Stimulated activated CD4-positive, alpha-beta T cell treated with anti-CD3 and anti-CD28 coated beads, TNF-alpha, amount 100 ng/mL, for 24 hours (primary cell): ENCODE measurements at regions not wholly inside any gene's neighbourhood (a gene's known extent, or its start where the extent isn't known, plus 50 kb on each side); places are given as distances from the start of the nearest gene placed in this dataset.
"Not testable (repeated sequence)": the region's sequence is repeated elsewhere in the genome, so short reads cannot be mapped to it uniquely, and the experiment has no call there.

Experiments used
- DNase-seq, 3 experiments: peaks; one replicate each; pipeline ENCODE4 v3.0.0-alpha.2; 2020; ENCODE audit warnings: low read depth in 3 of 3

- not testable (repeated sequence) for DNase-seq
These were observed 180.1 kb downstream of the PLPPR4 start for GRCh38 chr1:99444211-99444927.

- no peak for DNase-seq
These were observed 180.8 kb downstream of the PLPPR4 start for GRCh38 chr1:99445071-99445470.

GRCh38 chr1:99445486-99445885 is 181.2 kb downstream of the PLPPR4 start:
- DNase-seq, result no peak

GRCh38 chr1:99447721-99448120 is 183.4 kb downstream of the PLPPR4 start:
- no peak for DNase-seq

- no peak for DNase-seq
These were observed 190.2 kb upstream of the PALMD start for GRCh38 chr1:99455760-99456159.

- no peak for DNase-seq
These were observed 189.4 kb upstream of the PALMD start for GRCh38 chr1:99456536-99456935.

GRCh38 chr1:99457381-99458165 is 188.3 kb upstream of the PALMD start:
- no peak for DNase-seq

GRCh38 chr1:99461499-99461898 is 184.4 kb upstream of the PALMD start:
- no peak for DNase-seq

GRCh38 chr1:99464738-99465137 is 181.2 kb upstream of the PALMD start:
- no peak for DNase-seq

- DNase-seq, result no peak
These were observed 180.6 kb upstream of the PALMD start for GRCh38 chr1:99465176-99465900.

- no peak for DNase-seq
These were observed 178.3 kb upstream of the PALMD start for GRCh38 chr1:99467645-99468044.

- DNase-seq, result no peak
These were observed 176.4 kb upstream of the PALMD start for GRCh38 chr1:99469550-99469971.

- no peak for DNase-seq
These were observed 173.0 kb upstream of the PALMD start for GRCh38 chr1:99472893-99473292.

GRCh38 chr1:99474350-99474893 is 171.5 kb upstream of the PALMD start:
- no peak for DNase-seq

- DNase-seq, result no peak
These were observed 169.9 kb upstream of the PALMD start for GRCh38 chr1:99476058-99476457.

- DNase-seq, result peak in 2 of 3 experiments; percentile 6 to 17
These were observed 164.4 kb upstream of the PALMD start for GRCh38 chr1:99481391-99481996.

- no peak for DNase-seq
These were observed 163.6 kb upstream of the PALMD start for GRCh38 chr1:99482286-99482685.

GRCh38 chr1:99482750-99483149 is 163.2 kb upstream of the PALMD start:
- no peak for DNase-seq

- no peak for DNase-seq
These were observed 155.9 kb upstream of the PALMD start for GRCh38 chr1:99490031-99490430.

- DNase-seq, result no peak
These were observed 149.8 kb upstream of the PALMD start for GRCh38 chr1:99496067-99496466.

GRCh38 chr1:99497690-99498089 is 148.2 kb upstream of the PALMD start:
- DNase-seq, result no peak

- no peak for DNase-seq
These were observed 145.4 kb upstream of the PALMD start for GRCh38 chr1:99500541-99500940.
